Adipocyte (in vitro differentiated cells): ENCODE measurements at regions not wholly inside any gene's neighbourhood (a gene's known extent, or its start where the extent isn't known, plus 50 kb on each side); places are given as distances from the start of the nearest gene placed in this dataset.

Experiments
- DNase-seq: peaks from one replicate; pipeline ENCODE4 v3.0.0-alpha.2; 2015; ENCODE audit warnings: low read depth
- H3K27me3 ChIP-seq: replicated peaks from 2 replicates; pipeline ENCODE4 v1.7.0; 2013; ENCODE audit warnings: mild to moderate bottlenecking, low read length, moderate library complexity; ENCODE audit not compliant: control insufficient read depth, insufficient read depth
- H3K36me3 ChIP-seq: 2 replicates; pipeline ENCODE4 v1.7.0; 2013; ENCODE audit warnings: low read length, mild to moderate bottlenecking, moderate library complexity; ENCODE audit not compliant: control insufficient read depth, insufficient read depth, severe bottlenecking
- H3K4me1 ChIP-seq: 2 replicates; pipeline ENCODE4 v1.7.0; 2013; ENCODE audit warnings: mild to moderate bottlenecking, low read length, moderate library complexity; ENCODE audit not compliant: control insufficient read depth, insufficient read depth
- H3K4me3 ChIP-seq: 2 replicates; pipeline ENCODE4 v1.7.0; 2013; ENCODE audit warnings: mild to moderate bottlenecking, low read length, moderate library complexity
- H3K9ac ChIP-seq: 2 replicates; pipeline ENCODE4 v1.7.0; 2013; ENCODE audit warnings: mild to moderate bottlenecking, low read length, moderate library complexity
- H3K9me3 ChIP-seq: 2 replicates; pipeline ENCODE4 v1.7.0; 2013; ENCODE audit warnings: mild to moderate bottlenecking, low read length, moderate library complexity; ENCODE audit not compliant: control insufficient read depth

GRCh38 chr14:100649173-100649519 lies 61.9 kb upstream of the BEGAIN start:
- Histone ChIP-seq H3K27me3 (peaks cover 26% of the 10 kb centered on the region), H3K9ac (no peak overlapping the region), H3K4me1 (peaks cover 3% of the 10 kb centered on the region), H3K36me3 (no peaks in the 10 kb centered on the region), H3K4me3 (no peak overlapping the region), H3K9me3 (peaks cover 3% of the 10 kb centered on the region)
- peak; percentile 75 for DNase-seq

DNA sequence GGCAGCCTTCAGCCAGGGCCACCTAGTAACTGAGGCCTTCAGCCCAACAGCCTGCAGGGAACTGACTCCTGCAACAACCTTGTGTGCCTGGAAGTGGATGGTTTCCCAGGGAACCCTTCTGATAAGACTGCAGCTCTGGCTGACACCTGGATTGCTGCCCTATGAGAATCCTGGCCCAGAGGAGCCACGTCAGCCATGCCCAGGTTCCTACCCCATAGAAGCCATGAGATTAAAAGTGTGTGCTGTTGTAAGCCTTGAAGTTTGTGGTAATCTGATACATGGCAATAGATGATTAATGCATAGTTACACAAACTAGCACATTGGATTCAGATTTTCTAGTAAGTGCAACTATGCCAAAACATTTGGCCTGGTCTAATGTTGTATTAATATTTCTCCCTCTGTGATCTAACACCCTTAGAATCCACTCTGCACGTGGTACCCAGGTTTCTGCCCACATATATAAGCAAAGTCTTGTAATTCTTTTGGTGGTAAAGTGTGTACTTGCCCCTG lies 64.8 kb upstream of the BEGAIN start:
- no peaks in the 10 kb centered on the region for H3K36me3 ChIP-seq
- H3K9me3 ChIP-seq: no peaks in the 10 kb centered on the region
- H3K9ac ChIP-seq: no peak overlapping the region
- DNase-seq: peak; percentile 46
- no peak overlapping the region for H3K4me3 ChIP-seq
- H3K27me3 ChIP-seq: peaks cover 32% of the 10 kb centered on the region
- H3K4me1 ChIP-seq: peaks cover 3% of the 10 kb centered on the region

DNA sequence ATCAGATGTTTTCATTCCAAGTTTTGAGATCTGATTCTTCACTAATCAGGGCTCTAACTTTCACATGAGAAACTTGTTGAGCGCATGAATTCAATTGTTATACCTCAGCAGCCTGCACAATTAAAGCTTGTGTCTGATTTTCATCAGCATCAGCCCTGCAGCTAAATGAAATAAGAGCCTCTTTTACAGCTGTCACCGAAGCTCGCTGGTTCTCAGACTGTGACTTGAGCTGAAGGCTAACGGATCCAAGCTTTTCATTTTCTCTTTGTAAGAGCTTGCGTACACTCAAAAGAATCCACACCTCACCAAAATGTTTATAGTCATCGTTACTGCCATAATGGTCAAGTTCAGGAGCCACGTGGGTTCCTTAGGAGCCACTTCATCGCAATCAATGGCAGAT lies 65.5 kb upstream of the BEGAIN start:
- no peaks in the 10 kb centered on the region for H3K9me3 ChIP-seq
- H3K4me3 ChIP-seq: no peak overlapping the region
- H3K4me1 ChIP-seq: peaks cover 3% of the 10 kb centered on the region
- H3K9ac ChIP-seq: no peak overlapping the region
- H3K36me3 ChIP-seq: no peaks in the 10 kb centered on the region
- peak; percentile 62 for DNase-seq
- H3K27me3 ChIP-seq: peaks cover 39% of the 10 kb centered on the region

DNA sequence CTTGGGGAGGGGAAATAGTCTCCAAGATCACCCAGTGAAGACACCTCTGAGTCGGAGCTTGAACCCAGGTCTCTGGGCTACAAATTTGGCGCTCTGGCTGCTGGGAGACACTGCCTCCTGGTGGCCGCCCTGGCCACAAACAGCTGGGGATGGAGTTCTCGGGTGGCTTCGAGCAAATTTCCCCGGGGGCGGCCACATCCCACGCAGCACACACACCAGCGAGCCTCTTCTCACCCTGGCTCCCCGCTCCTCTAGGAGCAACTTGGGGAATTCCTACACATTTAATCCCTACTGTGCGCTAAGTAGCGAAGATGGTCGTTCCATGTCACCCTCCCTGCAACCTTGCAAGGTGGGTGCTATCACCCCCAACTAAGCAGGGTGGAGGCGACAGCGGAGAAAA lies 66.2 kb upstream of the BEGAIN start:
- Histone ChIP-seq H3K4me1 (peaks cover 3% of the 10 kb centered on the region), H3K9ac (no peak overlapping the region), H3K4me3 (no peak overlapping the region), H3K27me3 (peaks cover 41% of the 10 kb centered on the region), H3K9me3 (no peaks in the 10 kb centered on the region), H3K36me3 (no peaks in the 10 kb centered on the region)
- DNase-seq: no peak

- Histone ChIP-seq H3K9ac (no peak overlapping the region), H3K9me3 (no peaks in the 10 kb centered on the region), H3K27me3 (peaks cover 41% of the 10 kb centered on the region), H3K36me3 (no peaks in the 10 kb centered on the region), H3K4me3 (no peak overlapping the region), H3K4me1 (peaks cover 3% of the 10 kb centered on the region)
- DNase-seq: no peak
Measured at GRCh38 chr14:100654025-100654813, 67.0 kb upstream of the BEGAIN start.

DNA sequence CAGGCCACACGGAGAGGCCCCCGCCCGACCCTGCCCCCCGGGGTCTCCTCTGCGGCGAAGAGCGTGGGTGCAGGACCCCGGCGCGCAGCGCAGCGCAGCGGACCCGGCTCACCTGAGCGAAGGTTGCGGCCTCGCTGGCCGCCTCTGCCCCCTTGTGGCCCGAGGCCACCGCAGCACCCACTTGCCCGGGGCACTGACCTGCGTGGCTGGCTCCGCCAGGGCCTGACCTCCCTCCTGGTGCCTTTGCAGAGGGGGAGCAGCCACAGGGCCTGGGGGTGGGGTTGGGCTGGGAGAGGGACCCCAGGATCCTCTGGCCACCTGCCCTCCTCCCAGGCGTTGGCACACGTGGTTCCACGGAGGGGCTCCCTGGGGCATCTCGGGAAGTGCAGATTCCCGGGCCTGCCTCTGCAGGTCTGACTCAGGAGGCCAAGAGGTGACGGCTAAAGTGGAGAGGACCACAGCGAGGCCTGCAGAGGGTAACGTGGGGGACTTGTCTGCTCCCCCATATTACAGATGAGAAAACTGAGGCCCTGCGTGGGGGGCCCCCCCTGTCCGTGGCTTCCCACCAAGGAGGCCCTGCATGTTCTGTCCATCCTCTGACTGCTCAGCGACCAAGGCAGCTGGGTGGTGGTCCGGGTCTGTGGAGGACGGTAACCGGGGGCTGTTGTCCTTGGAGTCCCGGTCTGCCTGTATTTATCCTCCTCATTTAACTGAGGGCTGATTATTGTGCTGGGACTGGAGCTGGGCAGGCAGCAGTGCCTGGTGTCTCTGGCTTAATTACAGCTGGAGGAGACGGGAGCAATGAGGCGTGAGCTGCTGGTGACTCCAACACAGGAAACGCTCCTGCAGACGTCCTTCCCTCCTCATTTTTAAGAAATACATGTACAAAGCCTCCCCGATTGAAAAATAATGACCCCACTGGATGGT lies 67.9 kb upstream of the BEGAIN start:
- Histone ChIP-seq H3K36me3 (no peaks in the 10 kb centered on the region), H3K9me3 (no peaks in the 10 kb centered on the region), H3K9ac (no peak overlapping the region), H3K4me1 (peaks cover 3% of the 10 kb centered on the region), H3K4me3 (no peak overlapping the region), H3K27me3 (peaks cover 41% of the 10 kb centered on the region)
- DNase-seq: no peak

- Histone ChIP-seq H3K36me3 (no peaks in the 10 kb centered on the region), H3K4me1 (peaks cover 3% of the 10 kb centered on the region), H3K9me3 (no peaks in the 10 kb centered on the region), H3K4me3 (no peak overlapping the region), H3K27me3 (peaks cover 41% of the 10 kb centered on the region), H3K9ac (no peak overlapping the region)
- DNase-seq: no peak
Measured at GRCh38 chr14:100655741-100656085, 68.5 kb upstream of the BEGAIN start.

- Histone ChIP-seq H3K4me3 (no peak overlapping the region), H3K9me3 (no peaks in the 10 kb centered on the region), H3K9ac (no peak overlapping the region), H3K4me1 (peaks cover 3% of the 10 kb centered on the region), H3K27me3 (peaks cover 41% of the 10 kb centered on the region), H3K36me3 (no peaks in the 10 kb centered on the region)
- no peak for DNase-seq
Measured at GRCh38 chr14:100656996-100657395, 69.7 kb upstream of the DLK1 start.

- Histone ChIP-seq H3K4me1 (peaks cover 3% of the 10 kb centered on the region), H3K27me3 (peaks cover 40% of the 10 kb centered on the region), H3K9me3 (no peaks in the 10 kb centered on the region)
Measured at GRCh38 chr14:100657780-100658179, 68.9 kb upstream of the DLK1 start.

DNA sequence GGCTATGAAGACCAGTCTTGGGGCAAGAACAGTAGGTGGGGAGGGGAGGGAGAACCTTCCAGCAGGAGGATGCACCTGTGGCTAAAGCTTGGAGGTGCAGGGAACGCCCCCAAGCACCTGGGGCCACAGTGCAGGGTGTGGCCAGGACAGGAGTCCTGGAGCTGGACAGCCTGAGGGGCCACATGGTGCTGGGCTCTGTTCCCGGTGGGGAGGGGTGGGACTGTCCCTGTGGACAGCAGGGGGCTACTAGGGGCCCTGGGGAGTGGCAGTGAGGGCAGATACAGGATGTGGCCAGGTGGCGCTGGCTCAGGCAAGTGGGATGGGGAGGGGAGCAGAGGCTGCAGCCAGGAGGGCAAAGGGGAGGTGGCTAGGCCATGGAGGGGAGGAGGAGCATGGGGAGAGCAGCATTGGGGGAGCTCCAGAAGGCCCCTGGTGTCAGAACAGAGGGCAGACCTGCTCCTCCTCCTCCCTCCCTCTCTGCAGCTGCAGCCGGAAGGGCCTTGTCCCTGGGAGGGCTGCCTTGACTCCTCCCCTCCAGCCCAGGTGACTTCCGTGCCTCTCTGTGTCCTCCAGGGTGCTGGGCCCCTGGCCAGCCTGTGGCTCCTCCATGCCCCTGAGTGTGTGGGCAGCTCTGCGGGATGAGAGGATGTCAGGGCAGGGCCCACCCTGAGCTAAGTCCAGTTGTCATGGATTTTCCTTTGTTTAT lies 68.4 kb upstream of the DLK1 start:
- no peak for DNase-seq
- Histone ChIP-seq H3K9ac (no peak overlapping the region), H3K27me3 (peaks cover 35% of the 10 kb centered on the region), H3K36me3 (no peaks in the 10 kb centered on the region), H3K4me3 (no peak overlapping the region), H3K9me3 (no peaks in the 10 kb centered on the region), H3K4me1 (peaks cover 3% of the 10 kb centered on the region)

More at GRCh38 chr14:100657780-100658179, 68.9 kb upstream of the DLK1 start:
- no peak overlapping the region for H3K4me3 ChIP-seq
- DNase-seq: no peak
- no peak overlapping the region for H3K9ac ChIP-seq
- H3K36me3 ChIP-seq: no peaks in the 10 kb centered on the region
